ENCODE measurements at regions not wholly inside any gene's neighbourhood (a gene's known extent, or its start where the extent isn't known, plus 50 kb on each side); places are given as distances from the start of the nearest gene placed in this dataset.
A peak's percentile ranks its signal among the peaks of the same experiment; 100 is the strongest.
"Not testable (repeated sequence)": the region's sequence is repeated elsewhere in the genome, so short reads cannot be mapped to it uniquely, and the experiment has no call there.

DNA sequence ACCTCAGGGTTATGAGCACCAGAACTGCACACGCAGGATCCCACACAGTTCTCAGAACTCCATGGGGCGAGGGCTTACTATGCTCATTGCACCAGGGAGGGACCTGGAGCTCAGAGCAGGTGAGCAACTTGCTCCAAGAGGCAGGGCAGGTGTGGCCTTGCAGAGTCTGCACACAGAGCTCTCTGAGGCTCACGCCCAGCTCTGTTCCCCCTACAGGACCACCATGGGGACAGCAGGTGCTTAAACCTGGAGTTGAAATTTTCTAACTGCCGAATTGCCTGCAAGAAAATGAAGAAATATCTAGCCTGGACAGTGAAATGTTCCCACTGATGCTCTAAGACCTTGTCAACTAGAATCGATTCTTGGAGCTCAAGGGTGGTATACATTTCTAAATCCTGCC is 49.9 kb upstream of the MSMB start:
- DNase-seq = not testable (repeated sequence)

GRCh38 chr10:46096446-46096845 is 50.4 kb upstream of the MSMB start:
- no peak for DNase-seq

- DNase-seq = peak; percentile 45
Measured at GRCh38 chr10:46096909-46097575, 51.0 kb upstream of the MSMB start.

- no peak for DNase-seq
Measured at GRCh38 chr10:46097576-46098317, 51.7 kb upstream of the MSMB start.

DNA sequence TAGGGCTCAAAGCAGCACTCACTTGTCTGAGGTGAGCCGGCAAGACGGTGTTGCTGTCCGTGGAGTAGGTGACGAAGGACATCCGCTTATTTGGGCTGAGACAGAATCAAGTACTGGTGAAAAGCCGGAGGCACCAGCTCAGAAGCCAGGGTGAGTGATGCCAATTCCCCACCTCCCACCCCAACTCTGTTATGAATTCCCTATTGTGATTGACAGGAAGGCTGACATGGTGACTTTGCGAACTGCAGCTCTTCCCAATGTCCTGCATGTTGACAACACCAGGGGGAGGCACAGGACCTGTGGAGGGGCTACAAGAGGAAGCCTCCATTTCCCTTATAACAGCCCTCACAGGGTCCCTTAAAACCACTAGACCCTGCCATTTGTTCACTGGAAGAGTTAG is 52.3 kb upstream of the MSMB start:
- no peak for DNase-seq

GRCh38 chr10:46098925-46099324 is 52.9 kb upstream of the MSMB start:
- not testable (repeated sequence) for DNase-seq

DNA sequence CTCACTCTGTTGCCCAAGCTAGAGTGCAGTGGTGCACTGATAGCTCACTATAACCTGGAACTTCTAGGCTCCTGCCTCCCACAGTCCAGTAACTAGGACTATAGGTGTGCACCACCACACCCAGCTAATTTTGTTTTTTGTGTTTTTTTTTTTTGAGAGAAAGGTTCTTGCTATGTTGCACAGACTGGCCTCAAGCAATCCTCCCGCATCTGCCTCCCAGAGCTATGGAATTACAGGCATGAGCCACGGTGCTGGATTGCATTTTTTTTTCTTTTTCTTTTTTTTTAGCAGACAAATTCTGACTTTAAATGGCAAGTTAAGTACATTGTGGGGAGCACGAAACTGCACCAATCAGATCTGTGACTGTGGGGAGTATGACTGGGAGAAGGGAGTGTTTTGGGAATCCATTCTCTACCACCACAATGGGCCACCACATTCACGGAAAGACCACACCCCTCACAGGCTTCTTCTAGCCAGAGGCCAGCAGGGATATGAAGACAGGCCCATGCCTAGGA is 58.1 kb upstream of the MSMB start:
- no peak for DNase-seq

GRCh38 chr10:46105416-46105815 is 59.3 kb upstream of the MSMB start:
- not testable (repeated sequence) for DNase-seq

- peak; percentile 49 for DNase-seq
Measured at GRCh38 chr10:46105856-46106409, 59.9 kb upstream of the MSMB start.

DNA sequence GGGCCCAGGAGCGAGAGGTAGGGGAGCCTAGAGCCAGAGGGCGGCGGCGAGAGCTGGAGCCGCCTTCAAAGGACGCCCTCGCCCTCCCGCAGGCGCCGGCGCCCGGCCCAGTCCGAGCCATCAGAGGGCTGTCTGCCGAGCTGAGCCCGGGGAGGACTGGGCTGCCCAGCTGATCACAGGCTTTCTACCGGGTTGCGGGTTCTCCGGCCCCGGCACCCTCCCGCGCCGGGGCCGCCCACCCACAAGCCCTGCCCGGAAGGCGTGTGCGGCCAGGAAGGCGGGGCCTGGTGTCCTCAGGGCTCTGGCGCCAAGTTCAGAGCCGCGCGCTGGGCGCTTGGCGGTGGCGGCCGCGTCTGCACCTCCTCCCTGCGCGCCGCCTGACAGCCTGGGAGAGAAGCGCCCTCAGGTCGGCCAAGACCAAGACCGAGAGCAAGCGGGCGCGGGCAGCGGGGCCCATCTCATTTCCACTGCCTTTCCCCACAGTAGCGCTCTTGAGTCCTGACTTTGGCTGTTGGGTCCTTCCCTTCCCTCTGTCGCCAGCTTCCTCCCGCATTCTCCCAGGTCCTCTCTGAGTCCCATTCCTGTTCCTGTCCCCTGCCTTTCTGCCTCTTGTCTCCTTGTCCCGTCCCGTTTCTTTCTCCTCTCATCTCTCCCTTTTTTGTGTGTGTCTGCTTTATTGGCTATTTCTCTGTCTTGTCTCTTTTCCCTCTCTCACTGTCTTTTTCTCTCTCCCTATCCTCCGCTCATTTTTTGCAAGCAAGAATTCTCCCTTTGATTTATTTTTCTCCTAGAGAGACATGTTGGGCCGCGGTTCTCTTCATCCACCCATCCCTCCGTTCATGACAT is 60.6 kb upstream of the MSMB start:
- peak; percentile 58 for DNase-seq

DNA sequence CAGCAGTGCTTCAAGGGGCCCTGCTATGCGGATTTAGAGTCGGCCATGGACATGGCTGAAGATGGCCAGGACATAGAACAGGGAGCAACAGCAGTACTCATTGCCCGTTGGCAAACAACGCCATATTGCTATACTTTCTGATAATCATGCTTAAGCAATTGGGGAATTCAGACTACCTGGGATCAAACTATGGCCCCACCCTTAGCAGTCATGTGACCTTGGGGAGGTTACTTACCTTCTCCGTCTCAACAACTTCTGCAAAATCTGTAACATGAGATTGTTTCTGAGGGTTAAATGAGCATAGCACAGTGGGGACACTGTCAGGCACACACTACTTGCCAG is 62.1 kb upstream of the MSMB start:
- DNase-seq = not testable (repeated sequence)

DNA sequence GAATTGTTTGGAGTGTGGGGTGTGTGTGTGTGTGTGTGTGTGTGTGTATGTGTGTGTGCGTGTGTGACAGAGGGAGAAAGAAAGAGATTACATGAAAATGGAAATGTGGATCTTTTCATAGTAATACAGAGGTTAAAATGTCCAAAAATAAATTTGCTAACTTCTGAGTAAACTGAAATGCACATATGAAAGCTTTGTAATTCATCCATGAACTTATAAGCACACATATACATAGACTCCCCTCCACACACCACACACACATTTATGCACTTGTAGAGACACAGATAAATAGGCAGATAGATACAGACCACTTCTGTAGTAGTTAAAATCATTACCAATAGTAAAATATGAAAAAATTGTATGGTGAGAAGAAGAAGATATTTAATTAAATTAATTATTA is 108.2 kb upstream of the MSMB start:
- not testable (repeated sequence) for DNase-seq

DNA sequence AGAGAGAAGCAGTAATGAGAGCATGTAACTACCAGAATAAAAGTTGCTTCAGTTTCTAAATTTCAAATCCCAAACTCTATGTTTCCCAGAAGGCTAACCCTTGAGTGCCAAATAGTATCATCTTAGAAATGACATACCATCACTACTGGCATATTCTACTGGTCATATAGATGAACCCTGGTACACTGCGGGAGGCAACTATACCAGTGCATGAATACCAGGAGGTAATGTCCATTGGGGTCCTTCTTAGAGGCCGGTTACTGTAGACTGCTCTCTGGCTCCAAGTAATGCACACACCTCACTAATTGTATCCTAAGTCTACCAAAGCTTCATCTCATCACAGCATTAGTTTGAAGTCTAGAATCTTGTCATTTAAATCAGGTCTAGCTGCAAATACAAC is 108.6 kb upstream of the MSMB start:
- not testable (repeated sequence) for DNase-seq

DNA sequence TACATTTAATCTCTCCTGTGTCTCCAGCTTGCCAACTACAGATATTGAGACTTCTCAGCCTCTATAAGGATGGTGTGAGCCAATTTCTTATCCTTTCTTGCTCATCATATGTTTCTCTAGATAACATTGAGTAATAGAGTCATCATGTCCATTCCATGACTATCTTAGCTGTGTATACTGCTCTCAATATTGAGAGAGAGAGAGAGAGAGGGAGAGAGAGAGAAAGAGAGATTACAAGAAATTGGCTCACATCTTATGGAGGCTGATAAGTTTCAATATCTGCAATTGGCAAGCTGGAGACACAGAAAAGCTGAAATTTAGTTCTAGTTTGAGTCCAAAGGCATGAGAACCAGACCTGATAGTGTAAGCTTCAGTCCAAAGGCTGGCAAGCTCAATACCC is 110.8 kb upstream of the MSMB start:
- DNase-seq = not testable (repeated sequence)

GRCh38 chr10:46169736-46170135 is 117.1 kb upstream of the ANTXRL start:
- no peak for DNase-seq

DNA sequence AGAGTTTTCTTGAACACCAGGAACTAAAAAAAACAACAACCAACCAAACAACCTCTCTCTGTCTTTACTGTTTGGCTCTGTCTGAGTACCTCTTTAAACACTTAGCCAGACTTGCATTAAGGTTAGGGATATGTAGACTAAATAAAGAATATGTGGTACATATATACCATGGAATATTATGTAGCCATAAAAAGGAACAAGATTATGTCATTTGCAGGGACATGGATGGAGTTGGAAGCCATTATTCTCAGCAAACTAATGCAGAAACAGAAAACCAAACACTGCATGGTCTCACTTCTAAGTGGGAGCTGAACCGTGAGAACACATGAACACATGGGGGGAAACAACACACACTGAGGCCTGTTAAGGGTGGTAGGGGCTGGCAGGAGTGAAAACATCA is 116.0 kb upstream of the ANTXRL start:
- DNase-seq = no peak

DNA sequence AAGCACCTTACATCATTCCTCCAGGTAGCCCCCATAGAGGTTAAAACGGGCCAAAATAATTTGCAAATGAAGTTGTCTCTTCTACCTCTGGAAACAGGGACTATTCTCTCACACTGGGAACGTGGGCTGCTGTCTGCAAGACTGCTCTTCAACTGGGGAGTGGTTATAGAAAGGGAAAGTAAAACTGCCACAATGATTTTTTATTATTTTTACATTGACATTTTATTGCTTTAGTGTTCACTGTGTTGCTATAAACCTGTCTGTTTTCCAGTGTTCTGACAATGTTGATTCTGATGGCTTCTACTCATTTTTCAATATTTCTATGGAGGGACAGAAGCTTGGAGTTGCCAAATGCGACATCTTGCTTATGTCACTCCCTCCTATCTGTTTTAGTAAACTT is 115.1 kb upstream of the ANTXRL start:
- DNase-seq = no peak

DNA sequence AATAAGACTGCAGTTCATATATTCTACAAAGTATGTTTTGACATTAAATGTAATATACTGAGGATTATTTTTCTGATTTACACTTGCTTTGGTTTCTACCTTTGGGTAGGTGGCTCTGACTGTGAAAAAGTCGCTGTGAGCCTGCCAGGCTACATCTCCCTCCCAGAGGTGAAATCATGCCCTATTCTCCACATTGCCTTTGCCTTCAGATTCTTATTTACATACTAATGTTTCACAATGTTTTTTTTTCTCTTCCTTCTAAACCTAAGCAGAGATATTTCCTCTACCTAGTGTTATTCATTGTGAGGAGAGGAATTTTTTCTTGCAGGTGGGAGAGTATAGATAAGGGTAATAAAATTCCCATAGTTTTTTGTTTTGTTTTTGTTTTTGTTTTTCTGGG is 111.5 kb upstream of the ANTXRL start:
- no peak for DNase-seq

DNA sequence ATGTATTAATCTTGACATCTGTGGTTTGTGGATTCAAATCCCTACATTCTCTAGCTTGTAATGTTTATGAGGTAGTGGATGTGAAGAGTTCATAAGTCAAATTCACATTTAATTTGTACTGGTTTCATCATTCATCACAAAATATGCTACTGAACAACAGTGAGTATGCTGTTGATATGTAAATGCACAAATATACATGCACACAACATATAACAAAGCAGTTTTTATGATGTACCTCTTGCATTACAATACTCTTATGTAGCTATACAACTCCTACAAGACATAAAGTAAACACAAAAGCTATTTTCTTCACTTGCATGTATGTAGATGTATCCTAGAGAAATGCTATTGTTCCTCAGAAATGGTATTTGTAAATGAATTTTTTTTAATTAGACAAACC is 111.0 kb upstream of the ANTXRL start:
- DNase-seq = no peak

DNA sequence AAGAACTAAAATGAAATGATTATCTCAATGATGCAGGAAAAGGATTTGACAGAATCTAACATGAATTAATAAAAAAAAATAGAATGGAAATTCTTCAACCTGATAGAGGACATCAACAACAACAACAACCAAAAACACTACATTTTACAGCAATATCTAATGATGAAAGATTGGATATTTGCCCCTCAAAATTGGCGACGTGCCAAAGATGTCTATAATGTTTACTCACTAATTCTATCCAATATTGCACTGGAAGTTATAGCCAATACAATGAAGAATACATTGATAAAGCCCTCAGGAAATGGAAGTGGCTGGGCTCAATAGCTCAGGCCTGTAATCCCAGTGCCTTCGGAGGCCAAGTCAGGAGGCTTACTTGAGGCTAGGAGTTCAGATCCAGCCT is 99.4 kb upstream of the ANTXRL start:
- DNase-seq = not testable (repeated sequence)

DNA sequence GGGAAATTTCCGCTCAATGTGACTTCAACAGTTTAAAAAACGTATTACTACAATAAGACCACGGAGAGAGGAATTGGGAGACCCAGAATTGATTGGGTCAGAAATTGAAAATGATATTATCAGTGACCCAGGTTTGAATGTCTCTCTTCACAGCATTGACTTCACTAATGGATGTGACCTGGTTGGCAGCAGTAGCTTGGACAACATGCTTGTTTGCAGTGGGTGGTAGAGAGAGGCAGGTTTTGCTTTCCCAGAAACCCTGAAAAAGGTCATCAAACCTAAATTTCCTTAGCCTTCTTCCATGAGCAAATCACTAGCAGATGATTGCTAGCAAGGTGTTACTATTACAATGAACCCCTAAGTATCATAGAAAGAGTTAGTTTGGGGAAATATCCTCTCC is 89.7 kb upstream of the ANTXRL start:
- no peak for DNase-seq

GRCh38 chr10:46198516-46198915 is 88.3 kb upstream of the ANTXRL start:
- no peak for DNase-seq

DNA sequence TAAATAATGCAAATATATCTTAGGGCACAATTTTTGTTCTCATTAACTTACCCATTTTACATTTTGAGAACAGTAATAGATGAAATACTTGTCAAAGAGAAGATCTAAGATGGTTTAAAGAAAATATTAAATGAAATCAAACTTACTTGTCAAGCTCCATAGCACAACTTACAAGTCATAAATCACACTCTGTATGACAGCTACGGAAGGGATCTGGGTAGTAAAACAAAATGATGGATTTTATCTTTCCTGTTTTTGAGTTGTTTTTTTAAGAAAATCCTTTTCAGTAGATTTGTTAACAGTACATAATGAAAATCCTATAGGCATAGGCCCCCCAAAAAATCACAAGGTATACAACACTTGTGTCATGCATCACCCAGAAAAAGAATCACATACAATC is 84.4 kb upstream of the ANTXRL start:
- not testable (repeated sequence) for DNase-seq
